HG03139 (cell line): ENCODE measurements at regions not wholly inside any gene's neighbourhood (a gene's known extent, or its start where the extent isn't known, plus 50 kb on each side); places are given as distances from the start of the nearest gene placed in this dataset.
"Not testable (repeated sequence)": the region's sequence is repeated elsewhere in the genome, so short reads cannot be mapped to it uniquely, and the experiment has no call there.

ENCODE experiments used
- ATAC-seq: cut with Tn5 transposase; IDR thresholded peaks from one replicate; pipeline ENCODE4 v1.9.1; 2021; ENCODE audit not compliant: unreplicated experiment

- ATAC-seq: no peak
Observed at GRCh38 chr11:21711341-21711740, 481.5 kb upstream of the ANO5 start.

- no peak for ATAC-seq
Observed at GRCh38 chr11:21723678-21724077, 469.2 kb upstream of the ANO5 start.

DNA sequence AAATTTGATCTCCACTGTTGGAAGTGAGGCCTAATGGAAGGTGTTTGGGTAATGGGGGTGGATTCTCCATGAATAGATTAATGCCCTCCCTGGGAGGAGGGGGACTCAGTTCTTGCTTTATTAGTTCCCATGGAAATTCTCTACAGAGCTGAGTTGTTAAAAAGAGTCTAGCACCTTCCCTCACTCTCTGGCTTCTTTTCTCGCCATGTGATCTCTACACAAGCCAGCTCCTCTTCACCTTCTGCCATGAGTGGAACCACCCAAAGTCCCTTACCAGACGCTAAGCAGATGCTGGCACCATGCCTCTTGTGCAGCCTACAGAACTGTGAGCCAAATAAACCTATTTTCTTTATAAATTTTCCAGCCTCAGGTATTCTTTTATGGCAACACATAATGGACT lies 465.8 kb upstream of the ANO5 start:
- no peak for ATAC-seq

DNA sequence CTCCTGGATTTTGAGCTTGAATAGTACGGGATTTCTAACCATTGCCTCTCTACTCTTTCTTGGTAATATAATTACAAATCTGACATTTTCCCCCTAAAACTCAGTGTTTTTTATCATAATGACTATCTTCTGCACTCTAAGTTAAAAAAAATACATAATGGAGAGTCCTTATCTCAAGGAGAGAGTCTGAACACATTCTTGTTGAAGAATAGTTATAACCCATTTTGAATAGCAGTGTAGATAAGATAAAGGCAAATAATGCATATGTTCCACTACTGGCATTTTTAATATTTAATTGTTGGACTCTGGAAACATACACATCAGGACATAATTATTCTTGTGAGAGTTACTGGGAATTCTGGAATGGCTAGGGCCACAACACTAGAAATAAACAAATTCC lies 456.5 kb upstream of the ANO5 start:
- no peak for ATAC-seq

GRCh38 chr11:21752475-21753243 lies 440.2 kb upstream of the ANO5 start:
- ATAC-seq: not testable (repeated sequence)

DNA sequence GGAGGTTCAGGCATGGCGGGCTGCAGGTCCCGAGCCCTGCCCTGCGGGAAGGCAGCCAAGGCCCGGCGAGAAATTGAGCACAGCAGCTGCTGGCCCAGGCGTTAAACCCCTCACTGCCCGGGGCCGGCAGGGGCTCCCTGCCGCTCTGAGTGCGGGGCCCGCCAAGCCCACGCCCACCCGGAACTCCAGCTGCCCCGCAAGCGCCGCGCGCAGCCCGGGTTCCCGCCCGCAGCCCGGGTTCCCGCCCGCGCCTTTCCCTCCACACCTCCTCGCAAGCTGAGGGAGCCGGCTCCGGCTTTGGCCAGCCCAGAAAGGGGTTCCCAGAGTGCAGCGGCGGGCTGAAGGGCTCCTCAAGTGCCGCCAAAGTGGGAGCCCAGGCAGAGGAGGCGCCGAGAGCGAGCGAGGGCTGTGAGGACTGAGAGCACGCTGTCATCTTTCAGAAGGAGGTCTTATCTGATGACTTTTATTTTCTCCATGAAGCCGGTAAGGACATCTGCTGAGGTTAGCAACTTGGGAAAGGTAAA lies 439.6 kb upstream of the ANO5 start:
- not testable (repeated sequence) for ATAC-seq

DNA sequence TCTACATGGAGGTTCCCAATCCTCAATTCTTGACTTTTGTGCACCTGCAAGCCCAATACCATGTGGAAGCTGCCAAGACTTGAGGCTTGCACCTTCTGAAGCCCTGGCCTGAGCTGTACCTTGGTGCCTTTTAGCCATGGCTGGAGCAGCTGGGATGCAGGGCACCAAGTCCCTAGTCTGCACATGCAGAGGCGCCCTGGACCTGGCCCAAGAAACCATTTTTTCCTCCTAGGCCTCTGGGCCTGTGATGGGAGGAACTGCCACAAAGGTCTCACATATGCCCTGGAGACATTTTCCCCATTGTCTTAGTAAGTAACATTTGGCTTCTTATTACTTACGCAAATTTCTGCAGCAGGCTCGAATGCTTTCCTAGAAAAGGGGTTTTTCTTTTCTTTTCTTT lies 431.9 kb upstream of the ANO5 start:
- ATAC-seq: no peak

DNA sequence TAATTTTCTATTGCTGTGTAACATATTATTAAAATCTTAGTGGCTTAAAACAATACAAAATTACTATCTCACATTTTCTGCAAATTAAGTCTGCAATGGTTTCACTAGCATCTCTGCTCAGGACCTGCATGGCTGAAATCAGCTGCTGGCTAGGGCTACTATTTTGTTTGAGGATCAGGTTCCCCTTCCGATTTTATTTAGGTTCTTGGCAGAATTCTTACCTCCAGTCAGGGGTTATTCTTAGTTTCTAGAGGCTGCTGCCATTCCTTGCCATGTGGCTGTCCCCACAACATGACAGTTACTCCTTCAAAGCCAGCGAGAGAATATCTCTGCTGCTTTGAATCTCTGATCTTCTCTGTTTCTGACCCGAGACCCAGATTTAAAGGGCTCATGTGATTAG lies 424.5 kb upstream of the ANO5 start:
- ATAC-seq: no peak

DNA sequence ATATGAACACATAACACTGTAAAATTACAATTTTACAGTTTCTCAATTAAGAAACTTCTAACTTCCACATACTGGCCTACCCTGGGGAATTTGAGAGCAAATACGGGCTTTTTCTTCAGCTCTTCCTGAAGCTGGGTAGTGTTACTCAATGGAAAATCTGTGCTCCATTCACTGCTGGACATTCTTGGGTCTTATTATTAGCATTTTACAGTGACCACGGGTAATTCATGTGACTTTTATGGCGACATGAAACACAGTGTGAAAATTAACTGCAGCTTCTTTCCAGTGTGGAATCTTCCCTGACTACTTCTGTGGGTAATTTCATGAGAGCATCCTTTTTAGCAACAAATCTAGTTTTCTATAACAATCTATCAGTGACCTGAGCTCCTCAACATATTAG lies 423.7 kb upstream of the ANO5 start:
- ATAC-seq: no peak

DNA sequence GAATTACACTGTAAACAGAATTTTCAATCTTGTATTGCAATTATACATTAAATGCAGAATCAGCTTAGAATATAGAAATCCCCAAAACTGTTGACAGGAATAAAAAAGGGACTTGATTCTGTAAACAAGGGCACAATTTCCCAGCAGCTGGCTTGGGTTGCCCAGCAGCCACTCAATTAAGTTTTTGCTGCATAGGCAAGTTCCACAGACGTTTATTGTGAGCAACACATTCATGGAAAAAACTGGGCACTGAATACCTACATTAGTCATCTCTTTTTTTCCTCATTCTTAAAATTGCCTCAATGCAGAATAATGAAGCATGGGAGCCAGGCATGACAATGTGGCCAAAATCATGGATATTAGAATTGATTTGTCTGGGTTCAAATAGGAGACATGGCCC lies 421.8 kb upstream of the ANO5 start:
- no peak for ATAC-seq

DNA sequence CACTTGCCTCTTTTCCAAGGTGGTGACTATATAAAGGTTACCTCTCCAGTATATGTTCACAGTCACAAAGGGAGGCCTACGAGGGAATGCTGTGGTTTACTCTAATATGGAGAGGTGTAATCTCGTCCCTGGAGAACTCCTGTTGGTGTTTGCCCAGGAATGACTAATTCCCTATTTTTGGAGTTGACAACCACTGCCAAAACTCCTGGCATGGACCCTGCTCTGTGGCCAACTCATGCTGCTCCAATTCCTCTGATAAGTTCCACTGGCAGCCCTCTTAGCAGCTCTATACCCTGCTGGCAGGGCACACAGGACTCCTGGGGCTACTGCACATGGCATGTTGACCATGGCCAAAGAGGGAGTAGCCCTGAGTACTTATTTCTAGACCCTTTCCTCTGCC lies 418.7 kb upstream of the ANO5 start:
- ATAC-seq: no peak

- ATAC-seq: no peak
Observed at GRCh38 chr11:21775911-21776310, 417.0 kb upstream of the ANO5 start.

- ATAC-seq: no peak
Observed at GRCh38 chr11:21783954-21784353, 408.9 kb upstream of the ANO5 start.

DNA sequence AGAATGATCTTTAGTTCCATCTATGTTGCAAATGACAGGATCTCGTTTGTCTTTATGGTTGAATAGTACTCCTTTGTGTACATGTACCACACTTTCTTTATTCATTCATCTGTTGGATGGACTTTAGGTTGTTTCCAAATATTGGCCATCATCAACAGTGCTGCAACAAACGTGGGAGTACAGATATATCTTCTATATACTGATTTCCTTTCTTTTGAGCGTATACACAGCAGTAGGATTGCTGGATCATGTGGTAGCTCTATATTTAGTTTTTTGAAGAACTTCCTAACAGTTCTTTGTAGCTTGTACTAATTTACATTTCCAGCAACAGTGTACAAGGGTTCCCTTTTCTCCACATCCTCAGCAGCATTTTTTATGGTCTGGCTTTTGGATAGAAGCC lies 407.5 kb upstream of the ANO5 start:
- no peak for ATAC-seq

DNA sequence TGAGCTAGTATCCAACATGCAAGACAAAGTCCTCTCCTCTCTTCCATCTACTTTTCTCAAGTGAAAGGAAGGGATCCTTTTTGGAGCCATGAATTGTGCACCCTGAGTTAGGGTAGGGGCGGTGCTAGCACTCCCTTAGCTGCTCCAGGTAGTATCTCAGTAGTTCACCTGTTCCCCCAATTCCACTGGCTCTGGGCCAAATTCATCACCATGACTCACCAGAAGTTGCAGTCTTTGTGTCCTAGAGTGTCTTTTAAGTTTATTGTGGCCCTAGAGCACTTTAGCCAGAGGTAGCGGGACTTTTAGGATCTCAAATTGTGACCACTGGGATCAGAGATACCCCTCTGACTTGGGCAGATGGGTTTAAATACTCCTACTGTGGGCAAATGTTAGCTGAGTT lies 398.6 kb upstream of the ANO5 start:
- ATAC-seq: no peak

- ATAC-seq: no peak
Observed at GRCh38 chr11:21798216-21798615, 394.7 kb upstream of the ANO5 start.

DNA sequence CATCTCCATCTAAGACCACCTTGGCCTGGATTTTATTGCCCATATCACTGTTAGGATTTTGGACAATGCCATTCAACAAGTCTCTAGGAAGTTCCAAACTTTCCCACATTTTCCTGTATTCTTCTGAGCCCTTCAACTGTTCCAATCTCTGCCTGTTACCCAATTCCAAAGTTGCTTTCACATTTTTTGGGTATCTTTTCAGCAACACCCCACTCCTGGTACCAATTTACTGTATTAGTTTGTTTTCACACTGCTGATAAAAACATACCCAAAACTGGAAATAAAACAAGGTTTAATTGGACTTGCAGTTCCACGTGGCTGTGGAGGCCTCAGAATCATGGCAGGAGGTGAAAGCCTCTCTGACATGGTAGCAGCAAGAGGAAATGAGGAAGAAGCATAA lies 388.4 kb upstream of the ANO5 start:
- ATAC-seq: not testable (repeated sequence)

DNA sequence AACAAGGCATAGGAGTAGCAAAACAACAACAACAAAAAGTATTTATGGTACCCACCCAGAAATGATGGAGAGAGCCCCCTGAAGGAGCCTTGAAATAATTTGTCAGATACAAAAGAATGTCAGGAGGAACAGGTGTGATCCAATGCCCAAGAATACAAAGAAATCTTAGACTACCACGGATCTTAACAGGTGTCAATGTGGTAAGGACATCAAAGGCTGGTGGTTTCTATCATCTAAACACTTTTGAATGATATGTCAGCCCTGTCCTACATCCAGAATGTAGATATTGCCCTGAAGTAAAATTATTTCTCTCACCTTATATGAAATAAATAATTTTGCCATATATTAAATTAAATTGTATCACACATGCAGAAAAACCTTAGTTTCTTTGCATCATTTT lies 386.4 kb upstream of the ANO5 start:
- no peak for ATAC-seq

GRCh38 chr11:21806947-21807346 lies 385.9 kb upstream of the ANO5 start:
- ATAC-seq: no peak

DNA sequence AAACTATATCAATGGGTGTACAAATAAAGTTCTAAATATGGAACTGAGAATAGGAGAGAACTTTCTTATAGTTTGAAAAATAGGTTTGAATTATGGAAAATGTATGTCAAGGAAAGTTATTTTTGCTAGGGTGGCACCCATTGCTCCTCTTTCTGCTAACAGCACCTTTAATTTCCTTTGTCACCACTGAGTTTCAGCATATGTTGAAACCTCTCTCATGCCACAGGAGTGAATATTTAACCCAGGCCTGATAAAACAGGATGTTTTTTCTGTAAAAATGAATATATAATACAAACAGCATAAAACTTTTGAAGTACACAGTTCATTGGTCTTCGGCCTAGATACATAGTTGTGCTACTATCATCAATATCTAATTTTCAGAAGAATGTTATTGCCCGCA lies 385.5 kb upstream of the ANO5 start:
- no peak for ATAC-seq

DNA sequence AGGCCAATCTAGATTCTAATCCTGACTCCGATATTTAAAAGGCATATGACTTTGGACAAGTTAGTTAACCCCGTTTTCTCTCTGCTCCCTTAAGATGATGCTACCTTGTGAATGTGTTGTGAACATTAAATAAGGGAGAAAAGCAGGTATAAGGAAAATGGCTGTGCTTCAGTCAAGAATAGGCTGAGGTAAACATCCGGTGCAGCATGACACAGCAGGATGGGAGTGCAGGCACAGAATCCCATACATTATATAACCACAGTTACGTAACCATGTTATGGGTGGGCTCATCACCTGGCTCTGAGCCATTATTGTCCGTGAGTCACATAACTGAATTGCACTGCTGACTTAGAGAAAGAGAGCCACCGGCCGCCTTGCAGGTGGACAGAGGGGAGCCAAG lies 382.2 kb upstream of the ANO5 start:
- ATAC-seq: no peak

DNA sequence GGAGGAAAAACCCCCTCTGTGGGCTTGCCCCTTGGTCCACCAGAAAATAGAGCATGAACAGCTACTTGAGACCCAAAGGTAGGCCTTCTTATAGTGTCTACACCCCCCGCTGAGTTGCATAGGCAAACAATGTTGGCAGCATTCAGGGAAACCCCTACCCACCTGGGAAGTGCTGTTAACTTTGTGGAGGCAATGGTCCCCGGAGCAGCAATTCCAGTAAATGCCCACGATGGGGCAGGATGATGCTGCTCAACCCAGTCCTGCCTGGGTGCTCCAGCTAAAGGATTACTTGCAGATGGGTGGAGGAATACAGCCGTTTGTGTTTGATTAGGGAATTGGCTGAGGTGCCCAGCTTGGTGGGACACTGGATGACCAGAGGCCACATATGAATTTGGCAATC lies 381.3 kb upstream of the ANO5 start:
- ATAC-seq: no peak

DNA sequence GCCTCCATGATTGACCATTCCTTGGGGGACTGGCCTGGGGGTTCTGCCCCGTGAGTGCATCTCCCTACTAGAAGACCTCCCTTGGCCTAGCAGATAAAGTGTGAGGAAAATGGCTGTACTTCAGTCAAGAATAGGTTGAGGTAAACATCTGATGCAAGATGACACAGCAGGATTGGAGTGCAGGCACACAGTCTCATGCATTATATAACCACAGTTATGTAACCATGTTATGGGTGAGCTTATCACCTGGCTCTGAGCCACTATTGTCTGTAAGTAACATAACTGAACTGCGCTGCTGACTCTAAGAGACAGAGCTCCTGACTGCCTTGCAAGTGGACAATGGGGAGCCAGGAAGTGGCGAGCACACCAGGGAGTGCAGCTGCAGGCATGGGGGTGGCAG lies 378.7 kb upstream of the ANO5 start:
- ATAC-seq: no peak
